GM12865 (cell line): ENCODE measurements at regions not wholly inside any gene's neighbourhood (a gene's known extent, or its start where the extent isn't known, plus 50 kb on each side); places are given as distances from the start of the nearest gene placed in this dataset.

Experiments used
- DNase-seq: peaks from one replicate; pipeline ENCODE4 v3.0.0; 2010; ENCODE audit warnings: low read depth
- H3K4me3 ChIP-seq: 2 replicates; pipeline ENCODE4 v1.5.1; 2011; ENCODE audit warnings: mild to moderate bottlenecking, low read depth, low read length, control low read depth
- CTCF ChIP-seq: IDR thresholded peaks from 2 replicates; pipeline ENCODE4 v1.5.1; 2011; ENCODE audit warnings: low read length, control low read depth, low read depth, inconsistent platforms; ENCODE audit not compliant: insufficient read depth; ENCODE audit errors: missing control alignments

- TF ChIP-seq CTCF = no peak
- no peak overlapping the region for H3K4me3 ChIP-seq
- no peak for DNase-seq
Measured at GRCh38 chr17:72249441-72249840, 128.6 kb downstream of the SOX9 start.

- no peak overlapping the region for H3K4me3 ChIP-seq
- DNase-seq = no peak
- no peak for TF ChIP-seq CTCF
Measured at GRCh38 chr17:72250206-72250605, 129.4 kb downstream of the SOX9 start.

- no peak for DNase-seq
- no peak for TF ChIP-seq CTCF
- no peak overlapping the region for H3K4me3 ChIP-seq
Measured at GRCh38 chr17:72253597-72253996, 132.8 kb downstream of the SOX9 start.

- no peak overlapping the region for H3K4me3 ChIP-seq
- no peak for DNase-seq
- no peak for TF ChIP-seq CTCF
Measured at GRCh38 chr17:72254808-72255449, 134.1 kb downstream of the SOX9 start.

- H3K4me3 ChIP-seq = no peak overlapping the region
- DNase-seq = no peak
- TF ChIP-seq CTCF = no peak
Measured at GRCh38 chr17:72255481-72255880, 134.7 kb downstream of the SOX9 start.

GRCh38 chr17:72258711-72259110 is 137.9 kb downstream of the SOX9 start:
- no peak for TF ChIP-seq CTCF
- no peak for DNase-seq
- no peak overlapping the region for H3K4me3 ChIP-seq

- TF ChIP-seq CTCF = no peak
- DNase-seq = no peak
- no peak overlapping the region for H3K4me3 ChIP-seq
Measured at GRCh38 chr17:72259922-72260321, 139.1 kb downstream of the SOX9 start.
